Pancreas (tissue), 10 donors: ENCODE measurements at regions not wholly inside any gene's neighbourhood (a gene's known extent, or its start where the extent isn't known, plus 50 kb on each side); places are given as distances from the start of the nearest gene placed in this dataset.

Experiments used
- ATAC-seq, 4 donors: fragments of 200-7000 bp; cut with Tn5 transposase; one replicate each; pipeline versions ENCODE4 v1.8.0 to v1.9.1; 2020; ENCODE audit warnings: mild to moderate bottlenecking in 4 of 4, moderate library complexity in 4 of 4
- DNase-seq, 6 donors: peaks; one replicate each; pipeline ENCODE4 v3.0.0-alpha.2; 2020
- FAIRE-seq: peaks from 2 replicates; lab custom pipeline; 2012; peaks lifted over from hg19 to GRCh38; lab: Jason Lieb, UNC
- H3K27ac ChIP-seq, 4 donors: fragments of 200-600 bp; sonication (generic); 1 replicate in 3 of 4; 2 replicates in 1 of 4; pipeline versions ENCODE4 v1.5.0 to v1.8.0; 2020
- H3K27me3 ChIP-seq, 4 donors: fragments of 200-600 bp; one replicate each; pipeline ENCODE4 v1.8.0; 2021
- H3K36me3 ChIP-seq, 3 donors: fragments of 200-600 bp; sonication (generic) in 1 of 3; one replicate each; pipeline versions ENCODE4 v1.5.0 to v1.8.0; 2020 to 2021
- H3K4me1 ChIP-seq, 3 donors: fragments of 200-600 bp; one replicate each; pipeline ENCODE4 v1.8.0; 2021
- H3K4me3 ChIP-seq, 4 donors: fragments of 200-600 bp; sonication (generic) in 2 of 4; one replicate each; pipeline versions ENCODE4 v1.5.0 to v1.8.0; 2020 to 2021
- H3K9me3 ChIP-seq, 4 donors: fragments of 200-600 bp; one replicate each; pipeline ENCODE4 v1.8.0; 2021
- WGBS, 2 donors: extraction: QIAGEN DNeasy Blood & Tissue Kit; methylation state at CpG; one replicate each; pipeline ENCODE4 v1.1.7; 2013; 5-methylcytosine and 5-hydroxymethylcytosine counted together
- intact Hi-C, 3 donors: fragments of 100-400 bp; cut with DNase I; formaldehyde crosslinking; loops; one replicate each; pipeline versions ENCODE4 v1.11.1 to v1.14.2; 2022
- TF ChIP-seq, protein P1 (sequence below), 4 donors: fragments of 200-600 bp; sonication (generic) in 3 of 4; IDR thresholded peaks; one replicate each; pipeline versions ENCODE4 v1.5.0 to v1.8.0; 2021; ENCODE audit warnings: antibody characterized with exemption in 4 of 4
- donor health status: healthy with polysubstance abuse.
- donor health status: DM: no; HTN: no; CAD: no; lungs with moderate emphysema.
- donor health status: DM: no; HTN: no; CAD: no.
- donor health status: control.
- donor health status: control.
- donor health status: Bipolar disorder and iron deficiency.
- donor health status: DM: yes; HTN: yes; CAD: no.
- donor health status: DM: no; HTN: no; CAD: no.
- donor health status: DM: no; HTN: no; CAD: no.
- donor health status: DM: yes; HTN: yes; CAD: no.

DNA sequence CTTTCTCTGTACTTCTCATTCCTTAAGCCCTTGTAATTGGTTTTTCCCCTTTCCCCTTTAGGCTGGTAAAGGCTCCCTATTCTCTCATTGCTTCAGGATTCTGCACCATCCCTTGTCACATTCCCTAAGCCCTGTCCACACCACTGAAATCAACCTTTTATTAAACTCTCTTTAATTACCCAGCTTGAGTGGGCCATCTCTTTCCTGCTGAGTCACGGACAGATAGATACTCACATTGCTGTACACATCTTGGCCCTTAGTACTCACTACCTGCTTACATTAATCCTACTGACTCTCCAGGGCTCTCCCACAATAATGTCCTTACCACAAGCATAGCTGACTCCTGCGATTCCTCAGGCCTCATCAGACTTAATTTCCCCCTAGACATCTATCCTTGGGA lies 94.0 kb upstream of the PCGF5 start:
- TF ChIP-seq, protein P1, sequence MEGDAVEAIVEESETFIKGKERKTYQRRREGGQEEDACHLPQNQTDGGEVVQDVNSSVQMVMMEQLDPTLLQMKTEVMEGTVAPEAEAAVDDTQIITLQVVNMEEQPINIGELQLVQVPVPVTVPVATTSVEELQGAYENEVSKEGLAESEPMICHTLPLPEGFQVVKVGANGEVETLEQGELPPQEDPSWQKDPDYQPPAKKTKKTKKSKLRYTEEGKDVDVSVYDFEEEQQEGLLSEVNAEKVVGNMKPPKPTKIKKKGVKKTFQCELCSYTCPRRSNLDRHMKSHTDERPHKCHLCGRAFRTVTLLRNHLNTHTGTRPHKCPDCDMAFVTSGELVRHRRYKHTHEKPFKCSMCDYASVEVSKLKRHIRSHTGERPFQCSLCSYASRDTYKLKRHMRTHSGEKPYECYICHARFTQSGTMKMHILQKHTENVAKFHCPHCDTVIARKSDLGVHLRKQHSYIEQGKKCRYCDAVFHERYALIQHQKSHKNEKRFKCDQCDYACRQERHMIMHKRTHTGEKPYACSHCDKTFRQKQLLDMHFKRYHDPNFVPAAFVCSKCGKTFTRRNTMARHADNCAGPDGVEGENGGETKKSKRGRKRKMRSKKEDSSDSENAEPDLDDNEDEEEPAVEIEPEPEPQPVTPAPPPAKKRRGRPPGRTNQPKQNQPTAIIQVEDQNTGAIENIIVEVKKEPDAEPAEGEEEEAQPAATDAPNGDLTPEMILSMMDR (IDR thresholded peaks at IDR 0.05) = no peak
- intact Hi-C loops = no loop called here
- no peak overlapping the region for H3K27ac ChIP-seq
- DNase-seq (no peak), FAIRE-seq (no peak), ATAC-seq (no peak)
- H3K4me1 ChIP-seq = no peaks in the 10 kb centered on the region
- 80 to 89% methylated on average over 2 of the region's 2 CpGs for WGBS, 2 donors
- no peaks in the 10 kb centered on the region for H3K9me3 ChIP-seq
- H3K36me3 ChIP-seq = no peaks in the 10 kb centered on the region
- H3K4me3 ChIP-seq = no peak overlapping the region
- H3K27me3 ChIP-seq = no peaks in the 10 kb centered on the region

- DNase-seq (no peak), FAIRE-seq (no peak), ATAC-seq (no peak)
- TF ChIP-seq, protein P1 (IDR thresholded peaks at IDR 0.05) = no peak
- Histone ChIP-seq H3K36me3 (no peaks in the 10 kb centered on the region), H3K9me3 (no peaks in the 10 kb centered on the region), H3K4me3 (no peak overlapping the region), H3K4me1 (no peaks in the 10 kb centered on the region), H3K27me3 (no peaks in the 10 kb centered on the region), H3K27ac (no peak overlapping the region)
- intact Hi-C loops = no loop called here
- WGBS, 2 donors = 76 to 78% methylated on average over 3 of the region's 3 CpGs
Observed at GRCh38 chr10:91127341-91128082, 93.0 kb upstream of the PCGF5 start.

DNA sequence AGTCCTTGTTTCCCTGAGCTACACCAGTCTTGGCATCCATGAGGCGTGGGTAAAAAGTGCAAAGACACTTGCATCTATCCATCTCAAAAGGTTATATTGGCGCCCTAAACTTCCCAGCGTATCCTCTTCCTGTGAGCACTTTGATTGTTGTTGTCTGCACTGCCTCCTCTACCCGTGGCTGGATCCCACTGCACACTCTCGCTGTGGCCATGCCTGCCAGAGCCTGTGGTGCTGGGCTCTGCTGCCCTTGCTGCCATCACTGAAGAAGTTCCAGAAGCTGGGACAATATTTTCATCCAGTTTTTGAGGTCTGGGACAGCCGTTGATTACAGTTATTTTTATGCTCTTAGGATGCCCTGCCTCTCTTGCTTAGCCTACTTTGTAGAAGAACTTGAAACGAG lies 85.3 kb upstream of the PCGF5 start:
- WGBS, 2 donors = 66 to 75% methylated on average over 7 of the region's 7 CpGs

DNA sequence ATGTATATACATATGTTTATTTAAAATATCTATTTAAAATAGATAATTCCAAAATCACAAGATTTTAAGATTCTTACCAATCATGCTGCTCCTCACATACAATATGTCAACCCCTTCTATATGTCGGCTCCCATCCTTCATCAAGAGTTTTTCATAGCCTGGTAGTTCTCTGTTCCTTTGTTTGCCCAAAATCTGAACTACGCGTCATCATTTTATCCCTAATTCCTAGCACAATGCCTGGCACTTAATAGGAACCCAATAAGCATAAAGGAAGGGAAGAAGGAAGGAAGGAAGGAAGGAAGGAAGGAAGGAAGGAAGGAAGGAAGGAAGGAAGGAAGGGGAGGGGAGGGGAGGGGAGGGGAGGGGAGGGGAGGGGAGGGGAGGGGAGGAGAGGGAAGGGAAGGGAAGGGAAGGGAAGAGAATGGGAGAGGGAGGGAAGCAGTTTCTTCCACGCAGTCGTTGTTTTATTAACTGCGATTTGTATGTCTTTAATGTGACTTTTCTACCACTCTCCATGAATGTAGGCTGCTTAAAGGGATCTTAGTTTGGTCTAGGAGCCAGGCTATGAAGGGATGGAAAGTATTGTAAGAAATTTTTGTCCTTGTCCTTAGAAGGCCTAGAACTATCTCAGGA lies 83.3 kb upstream of the PCGF5 start:
- WGBS, 2 donors = 94 to 97% methylated on average over 6 of the region's 6 CpGs
- TF ChIP-seq, protein P1 (IDR thresholded peaks at IDR 0.05) = no peak
- Histone ChIP-seq H3K36me3 (no peaks in the 10 kb centered on the region), H3K9me3 (no peaks in the 10 kb centered on the region), H3K4me3 (no peak overlapping the region), H3K4me1 (no peaks in the 10 kb centered on the region), H3K27ac (no peak overlapping the region), H3K27me3 (no peaks in the 10 kb centered on the region)
- ATAC-seq = no peak
- intact Hi-C loops = no loop called here
- FAIRE-seq = no peak
- DNase-seq = no peak

More for the DNA sequence above, 85.3 kb upstream of the PCGF5 start:
- Histone ChIP-seq H3K27ac (no peak overlapping the region), H3K4me3 (no peak overlapping the region), H3K4me1 (no peaks in the 10 kb centered on the region), H3K9me3 (no peaks in the 10 kb centered on the region), H3K36me3 (no peaks in the 10 kb centered on the region), H3K27me3 (no peaks in the 10 kb centered on the region)
- FAIRE-seq (no peak), DNase-seq (no peak), ATAC-seq (no peak)
- intact Hi-C loops = no loop called here
- TF ChIP-seq, protein P1 (IDR thresholded peaks at IDR 0.05) = no peak

DNA sequence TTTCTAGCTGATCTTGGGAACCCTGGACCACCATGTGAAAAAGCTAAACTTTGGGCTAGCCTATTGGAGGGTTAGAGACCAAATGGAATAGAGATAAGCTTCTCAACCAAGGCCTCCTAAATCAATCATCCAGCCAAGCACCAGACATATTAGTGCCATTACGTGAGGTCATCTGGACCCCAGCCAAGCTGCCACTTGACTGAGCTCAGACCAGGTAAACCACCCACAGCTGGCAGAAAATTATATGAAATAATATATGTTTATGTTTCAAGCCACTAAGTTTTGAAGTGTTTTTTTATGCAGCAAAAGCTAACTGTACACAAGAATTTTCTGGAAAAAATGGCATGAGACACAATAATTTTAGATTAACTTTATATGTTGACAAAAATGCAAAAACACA lies 82.6 kb upstream of the PCGF5 start:
- no peaks in the 10 kb centered on the region for H3K27me3 ChIP-seq
- ATAC-seq (peak in 3 of 4 donors; percentile 48 to 62 (median 61)), FAIRE-seq (no peak), DNase-seq (peak; percentile 14 to 67 (median 42))
- WGBS, 2 donors = 13 to 31% methylated on average over 1 of the region's 1 CpG
- no peak overlapping the region for H3K27ac ChIP-seq
- H3K9me3 ChIP-seq = no peaks in the 10 kb centered on the region
- H3K4me1 ChIP-seq = no peaks in the 10 kb centered on the region
- TF ChIP-seq, protein P1 (IDR thresholded peaks at IDR 0.05) = no peak
- no peak overlapping the region for H3K4me3 ChIP-seq
- intact Hi-C loops = no loop called here
- no peaks in the 10 kb centered on the region for H3K36me3 ChIP-seq
